Lower lobe of right lung (tissue), 2 donors: ENCODE measurements at regions not wholly inside any gene's neighbourhood (a gene's known extent, or its start where the extent isn't known, plus 50 kb on each side); places are given as distances from the start of the nearest gene placed in this dataset.

Source experiments
- ATAC-seq, 2 donors: fragments of 200-7000 bp; cut with Tn5 transposase; one replicate each; pipeline ENCODE4 v1.9.1; 2020 to 2022; ENCODE audit warnings: mild to moderate bottlenecking in 2 of 2, moderate library complexity in 2 of 2
- DNase-seq: peaks from one replicate; pipeline ENCODE4 v3.0.0-alpha.2; 2020
- H3K27ac ChIP-seq: fragments of 200-600 bp; one replicate; pipeline ENCODE4 v1.8.0; 2022
- H3K27me3 ChIP-seq: fragments of 200-600 bp; one replicate; pipeline ENCODE4 v1.8.0; 2022; ENCODE audit warnings: low read depth
- H3K36me3 ChIP-seq: fragments of 200-600 bp; one replicate; pipeline ENCODE4 v1.8.0; 2022; ENCODE audit warnings: mild to moderate bottlenecking
- H3K4me1 ChIP-seq: fragments of 200-600 bp; one replicate; pipeline ENCODE4 v1.8.0; 2022
- H3K4me3 ChIP-seq: fragments of 200-600 bp; one replicate; pipeline ENCODE4 v1.8.0; 2022; ENCODE audit warnings: mild to moderate bottlenecking
- H3K9me3 ChIP-seq: fragments of 200-600 bp; one replicate; pipeline ENCODE4 v1.8.0; 2022
- CTCF ChIP-seq: fragments of 200-600 bp; IDR thresholded peaks from one replicate; pipeline ENCODE4 v1.8.0; 2022; ENCODE audit warnings: antibody characterized with exemption, mild to moderate bottlenecking
- intact Hi-C: fragments of 100-400 bp; cut with DNase I; formaldehyde crosslinking; loops from one replicate; pipeline ENCODE4 v1.11.0; 2022
- donor health status: DM: no; HTN: yes; CAD: no; lungs with severe emphysema.

- DNase-seq (no peak), ATAC-seq (no peak)
- Histone ChIP-seq H3K4me3 (no peak overlapping the region), H3K27me3 (no peaks in the 10 kb centered on the region), H3K9me3 (no peaks in the 10 kb centered on the region), H3K4me1 (no peaks in the 10 kb centered on the region), H3K36me3 (no peaks in the 10 kb centered on the region), H3K27ac (no peak overlapping the region)
- intact Hi-C loops: no loop called here
- TF ChIP-seq CTCF: no peak
Observed at GRCh38 chr4:175376287-175376977, 435.6 kb downstream of the GPM6A start.

- no peaks in the 10 kb centered on the region for H3K9me3 ChIP-seq
- no peak for TF ChIP-seq CTCF
- DNase-seq: no peak
- no peak overlapping the region for H3K4me3 ChIP-seq
- no peaks in the 10 kb centered on the region for H3K27me3 ChIP-seq
- H3K36me3 ChIP-seq: no peaks in the 10 kb centered on the region
- intact Hi-C loops: no loop called here
- H3K4me1 ChIP-seq: no peaks in the 10 kb centered on the region
- H3K27ac ChIP-seq: no peak overlapping the region
- ATAC-seq: no peak
Observed at GRCh38 chr4:175377203-175377602, 434.9 kb downstream of the GPM6A start.

GRCh38 chr4:175378372-175378771 lies 433.7 kb downstream of the GPM6A start:
- TF ChIP-seq CTCF: no peak
- no peak for ATAC-seq
- H3K9me3 ChIP-seq: no peaks in the 10 kb centered on the region
- H3K36me3 ChIP-seq: no peaks in the 10 kb centered on the region
- no peak for DNase-seq
- H3K27ac ChIP-seq: no peak overlapping the region
- H3K27me3 ChIP-seq: no peaks in the 10 kb centered on the region
- no peak overlapping the region for H3K4me3 ChIP-seq
- H3K4me1 ChIP-seq: no peaks in the 10 kb centered on the region
- intact Hi-C loops: no loop called here

GRCh38 chr4:175380841-175381240 lies 431.2 kb downstream of the GPM6A start:
- H3K9me3 ChIP-seq: no peaks in the 10 kb centered on the region
- H3K4me1 ChIP-seq: no peaks in the 10 kb centered on the region
- no peaks in the 10 kb centered on the region for H3K36me3 ChIP-seq
- H3K27ac ChIP-seq: no peak overlapping the region
- no peak for TF ChIP-seq CTCF
- DNase-seq (no peak), ATAC-seq (no peak)
- H3K4me3 ChIP-seq: no peak overlapping the region
- intact Hi-C loops: no loop called here
- no peaks in the 10 kb centered on the region for H3K27me3 ChIP-seq

- Histone ChIP-seq H3K27me3 (no peaks in the 10 kb centered on the region), H3K27ac (no peak overlapping the region), H3K4me1 (no peaks in the 10 kb centered on the region), H3K4me3 (no peak overlapping the region), H3K36me3 (no peaks in the 10 kb centered on the region), H3K9me3 (no peaks in the 10 kb centered on the region)
- TF ChIP-seq CTCF: no peak
- intact Hi-C loops: no loop called here
- ATAC-seq (no peak), DNase-seq (no peak)
Observed at GRCh38 chr4:175385797-175386196, 426.3 kb downstream of the GPM6A start.
